ENCODE measurements at regions not wholly inside any gene's neighbourhood (a gene's known extent, or its start where the extent isn't known, plus 50 kb on each side); places are given as distances from the start of the nearest gene placed in this dataset.
"Not testable (repeated sequence)": the region's sequence is repeated elsewhere in the genome, so short reads cannot be mapped to it uniquely, and the experiment has no call there.

GRCh38 chr6:21732032-21732730 is 138.6 kb downstream of the SOX4 start:
- TF ChIP-seq POLR2AphosphoS5 (IDR thresholded peaks at IDR 0.05; ENCODE audit: borderline replicate concordance, low read depth, low read length); EZH2 (IDR thresholded peaks at IDR 0.05); FOXP2 (optimal IDR thresholded peaks at IDR 0.05; ENCODE audit: control extremely low read depth, extremely low read length, insufficient read depth): not testable (repeated sequence)
